ENCODE measurements at regions not wholly inside any gene's neighbourhood (a gene's known extent, or its start where the extent isn't known, plus 50 kb on each side); places are given as distances from the start of the nearest gene placed in this dataset.

- TF ChIP-seq, protein P1, sequence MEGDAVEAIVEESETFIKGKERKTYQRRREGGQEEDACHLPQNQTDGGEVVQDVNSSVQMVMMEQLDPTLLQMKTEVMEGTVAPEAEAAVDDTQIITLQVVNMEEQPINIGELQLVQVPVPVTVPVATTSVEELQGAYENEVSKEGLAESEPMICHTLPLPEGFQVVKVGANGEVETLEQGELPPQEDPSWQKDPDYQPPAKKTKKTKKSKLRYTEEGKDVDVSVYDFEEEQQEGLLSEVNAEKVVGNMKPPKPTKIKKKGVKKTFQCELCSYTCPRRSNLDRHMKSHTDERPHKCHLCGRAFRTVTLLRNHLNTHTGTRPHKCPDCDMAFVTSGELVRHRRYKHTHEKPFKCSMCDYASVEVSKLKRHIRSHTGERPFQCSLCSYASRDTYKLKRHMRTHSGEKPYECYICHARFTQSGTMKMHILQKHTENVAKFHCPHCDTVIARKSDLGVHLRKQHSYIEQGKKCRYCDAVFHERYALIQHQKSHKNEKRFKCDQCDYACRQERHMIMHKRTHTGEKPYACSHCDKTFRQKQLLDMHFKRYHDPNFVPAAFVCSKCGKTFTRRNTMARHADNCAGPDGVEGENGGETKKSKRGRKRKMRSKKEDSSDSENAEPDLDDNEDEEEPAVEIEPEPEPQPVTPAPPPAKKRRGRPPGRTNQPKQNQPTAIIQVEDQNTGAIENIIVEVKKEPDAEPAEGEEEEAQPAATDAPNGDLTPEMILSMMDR (conservative IDR thresholded peaks at IDR 0.05; ENCODE audit: low read length) = no peak
- no peak for TF ChIP-seq EZH2phosphoT487 (IDR thresholded peaks at IDR 0.05; ENCODE audit: borderline replicate concordance, low read depth, low read length)
These were observed 84.7 kb upstream of the HEPHL1 start for GRCh38 chr11:93936460-93936859.

Measured in OCI-LY7 (cell line).